Posterior cingulate gyrus (tissue), 11 donors: ENCODE measurements at regions not wholly inside any gene's neighbourhood (a gene's known extent, or its start where the extent isn't known, plus 50 kb on each side); places are given as distances from the start of the nearest gene placed in this dataset.
"Not testable (repeated sequence)": the region's sequence is repeated elsewhere in the genome, so short reads cannot be mapped to it uniquely, and the experiment has no call there.

ENCODE experiments used
- DNase-seq, 10 donors: peaks; one replicate each; pipeline versions ENCODE4 v3.0.0 to v3.0.0-alpha.2; 2020 to 2021; ENCODE audit warnings: mixed read lengths in 3 of 10
- intact Hi-C: fragments of 100-400 bp; cut with DNase I; formaldehyde crosslinking; loops from one replicate; pipeline ENCODE4 v1.15.1; 2023

DNA sequence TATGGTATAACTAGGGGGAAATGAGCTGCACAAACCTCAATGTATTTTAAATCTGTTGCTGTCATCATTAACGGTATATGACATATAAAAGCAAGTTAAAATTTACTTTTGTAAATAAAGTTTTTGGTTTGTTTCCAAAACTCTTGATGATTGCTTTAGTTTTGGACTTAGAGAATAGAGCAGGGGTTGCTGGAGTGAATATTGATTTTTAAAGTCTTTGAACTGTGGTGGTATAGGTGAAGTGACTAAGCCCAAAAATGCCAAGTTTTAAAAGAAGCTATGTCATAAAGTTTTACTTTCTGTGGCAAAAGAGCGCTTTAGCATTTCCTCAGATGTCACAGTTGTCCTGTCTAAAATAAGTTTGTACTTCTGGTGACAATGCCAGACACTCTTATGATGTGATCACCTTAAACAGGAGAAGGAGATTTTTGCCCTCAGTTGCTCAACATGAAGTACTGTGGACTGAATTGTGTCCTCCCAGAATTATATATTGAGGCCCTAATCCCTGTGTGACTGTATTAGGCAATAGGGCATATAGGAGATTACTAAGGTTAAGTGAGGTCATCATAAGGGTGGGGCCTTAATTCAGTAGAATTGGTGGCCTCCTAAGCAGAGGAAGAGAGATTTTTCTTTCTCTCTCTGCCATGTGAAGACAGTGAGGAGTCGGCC lies 175.2 kb upstream of the PLGLB1 start:
- intact Hi-C loops, DNase-seq: not testable (repeated sequence)

DNA sequence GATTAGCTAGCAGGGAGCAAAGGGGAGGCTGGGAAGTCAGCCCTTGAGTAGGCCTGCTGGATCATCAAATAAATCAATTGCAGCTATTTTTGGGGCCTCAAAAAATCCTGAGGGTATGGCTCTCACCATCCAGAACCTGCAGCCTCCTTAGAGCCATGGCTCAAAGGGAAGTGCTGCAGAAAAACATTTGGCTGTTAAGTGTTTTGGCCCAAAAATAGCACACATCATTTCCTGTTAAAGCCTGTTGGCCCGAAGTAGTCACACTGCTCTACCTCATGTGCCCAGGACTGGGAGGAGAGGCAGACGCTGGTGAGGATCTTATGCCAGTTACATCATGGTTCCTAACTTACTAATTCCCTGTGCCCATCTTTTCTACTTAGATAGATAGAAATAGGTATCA lies 176.8 kb upstream of the PLGLB1 start:
- intact Hi-C loops, DNase-seq: not testable (repeated sequence)

GRCh38 chr2:87199228-87199627 lies 177.6 kb upstream of the PLGLB1 start:
- intact Hi-C loops, result not testable (repeated sequence)

DNA sequence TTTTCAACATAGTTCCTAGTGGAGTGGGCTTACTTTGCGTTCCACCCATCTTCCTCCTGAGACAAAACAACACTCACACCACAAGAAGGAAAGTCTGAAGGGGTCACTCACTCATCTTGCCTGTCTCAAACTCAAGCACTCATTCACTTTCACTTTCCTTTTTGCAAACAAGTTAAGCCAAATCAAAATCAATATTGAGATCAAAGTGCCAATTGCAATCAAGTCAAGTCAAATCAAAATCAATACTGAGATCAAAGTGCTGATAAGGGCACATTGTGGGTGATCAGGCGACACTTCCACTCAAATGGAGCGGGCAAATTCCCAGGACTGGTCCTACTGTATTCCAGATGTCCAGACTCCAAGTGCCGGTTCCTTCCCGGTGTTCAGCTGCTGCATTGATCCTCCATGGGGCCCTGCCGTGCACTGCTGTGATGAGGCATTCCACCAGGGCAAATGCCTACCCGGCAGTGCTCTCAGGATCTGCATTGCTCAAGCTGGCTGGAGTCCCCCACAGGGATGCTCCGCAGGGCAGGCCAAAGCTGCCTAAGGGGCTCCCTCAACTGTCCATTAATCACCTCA lies 183.0 kb upstream of the PLGLB1 start:
- intact Hi-C loops, DNase-seq: not testable (repeated sequence)

More at GRCh38 chr2:87199228-87199627, 177.6 kb upstream of the PLGLB1 start:
- DNase-seq, result not testable (repeated sequence)

- intact Hi-C loops, DNase-seq: not testable (repeated sequence)
These were observed 191.3 kb upstream of the PLGLB1 start for GRCh38 chr2:87212938-87213337.

GRCh38 chr2:87217005-87217404 lies 195.4 kb upstream of the PLGLB1 start:
- DNase-seq, intact Hi-C loops: not testable (repeated sequence)

GRCh38 chr2:87217741-87218410 lies 196.2 kb upstream of the PLGLB1 start:
- peak in 6 of 10 donors; percentile 39 to 71 (median 52) for DNase-seq
- intact Hi-C loops, result not testable (repeated sequence)

GRCh38 chr2:87220651-87221050 lies 199.0 kb upstream of the PLGLB1 start:
- DNase-seq, intact Hi-C loops: not testable (repeated sequence)

- DNase-seq, intact Hi-C loops: not testable (repeated sequence)
These were observed 200.5 kb upstream of the PLGLB1 start for GRCh38 chr2:87222131-87222530.

GRCh38 chr2:87223873-87224272 lies 202.2 kb upstream of the PLGLB1 start:
- DNase-seq, intact Hi-C loops: not testable (repeated sequence)

DNA sequence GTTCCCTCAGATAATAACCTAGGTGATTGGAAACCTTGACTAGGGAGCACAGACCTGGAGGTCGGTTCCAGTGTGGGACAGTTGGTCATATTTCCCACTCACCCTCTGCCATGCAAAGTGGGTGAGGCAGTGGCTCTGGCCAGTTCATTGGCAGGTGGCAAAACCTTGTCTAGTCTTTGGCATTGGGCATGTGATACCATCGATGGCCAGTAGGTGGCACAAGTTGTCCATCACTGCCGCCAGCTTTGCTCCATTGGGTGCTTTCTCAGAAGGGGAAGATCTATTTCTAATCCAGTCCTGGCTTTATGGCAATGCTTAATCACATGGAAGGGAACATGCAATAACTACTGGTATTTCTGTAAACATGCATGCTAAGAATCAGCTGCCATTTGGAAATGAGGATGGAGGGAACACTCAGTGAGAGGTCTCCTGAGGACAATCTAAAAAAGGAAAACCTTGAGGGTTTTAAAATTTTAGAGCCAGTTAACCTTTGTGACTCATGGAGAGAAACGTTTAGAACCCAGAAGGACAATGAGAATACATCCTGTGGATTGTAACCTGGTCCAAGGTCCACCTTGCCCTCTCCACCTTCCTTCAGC lies 207.5 kb upstream of the PLGLB1 start:
- intact Hi-C loops, result not testable (repeated sequence)
- peak in 1 of 10 donors; percentile 29 for DNase-seq

- intact Hi-C loops, DNase-seq: not testable (repeated sequence)
These were observed 208.3 kb upstream of the PLGLB1 start for GRCh38 chr2:87229964-87230363.

DNA sequence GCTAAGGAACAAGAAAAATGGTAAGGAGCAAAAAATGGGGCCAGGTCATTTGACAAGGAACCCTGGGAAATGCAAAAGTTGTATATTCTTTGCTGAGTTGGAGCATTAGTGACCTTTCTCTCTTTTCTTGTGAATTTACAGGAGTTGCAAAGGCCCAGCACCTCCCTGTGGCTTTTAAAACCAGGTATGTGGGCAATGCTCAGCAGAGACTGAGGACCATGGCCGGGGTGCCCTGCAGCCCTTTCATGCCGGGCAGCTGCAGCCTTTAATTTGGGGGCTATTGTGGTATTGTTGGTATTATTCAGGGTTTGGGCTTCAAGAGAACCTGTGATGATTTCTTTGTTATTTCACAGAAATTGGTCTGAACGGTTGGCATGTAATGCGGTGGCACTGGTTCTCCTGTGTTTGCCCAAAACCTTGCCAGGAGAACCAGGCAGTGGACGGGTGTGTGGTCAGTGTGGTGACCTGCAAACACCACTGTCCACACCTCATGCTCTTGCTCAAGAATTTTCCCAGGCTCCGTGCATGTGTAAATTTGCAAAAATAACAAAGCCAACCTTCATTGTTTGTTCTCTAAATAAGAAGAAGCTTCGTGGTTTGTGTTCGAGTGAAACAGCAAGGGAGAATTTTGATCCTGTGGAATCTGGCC lies 213.8 kb upstream of the PLGLB1 start:
- intact Hi-C loops, result not testable (repeated sequence)

GRCh38 chr2:87237570-87238336 lies 216.1 kb upstream of the PLGLB1 start:
- intact Hi-C loops, DNase-seq: not testable (repeated sequence)

More for the DNA sequence above, 213.8 kb upstream of the PLGLB1 start:
- not testable (repeated sequence) for DNase-seq

- peak in 1 of 10 donors; percentile 59 for DNase-seq
- intact Hi-C loops, result not testable (repeated sequence)
These were observed 218.0 kb upstream of the PLGLB1 start for GRCh38 chr2:87239558-87240215.

- DNase-seq, intact Hi-C loops: not testable (repeated sequence)
These were observed 224.5 kb upstream of the PLGLB1 start for GRCh38 chr2:87246066-87246717.

DNA sequence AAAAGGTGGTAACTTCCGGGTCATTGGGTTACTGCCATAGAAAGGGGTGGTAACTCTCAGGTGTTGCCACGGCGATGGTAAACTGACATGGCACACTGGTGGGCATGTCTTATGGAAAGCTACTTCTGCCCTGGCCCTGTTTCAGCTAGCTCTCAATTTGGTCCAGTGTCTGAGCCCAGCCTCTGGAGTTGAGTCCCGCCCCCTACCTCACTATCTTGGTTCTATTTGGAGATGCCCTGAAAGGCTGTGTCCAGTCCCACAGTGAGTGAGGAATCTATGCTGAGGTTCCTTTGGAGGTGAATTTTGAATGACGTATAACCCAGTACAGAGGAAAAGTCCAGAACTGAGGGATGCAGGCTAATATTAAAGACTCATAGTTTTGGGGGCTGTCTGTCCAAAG lies 230.4 kb upstream of the PLGLB1 start:
- DNase-seq, intact Hi-C loops: not testable (repeated sequence)

GRCh38 chr2:87254562-87254961 lies 232.9 kb upstream of the PLGLB1 start:
- DNase-seq, intact Hi-C loops: not testable (repeated sequence)

DNA sequence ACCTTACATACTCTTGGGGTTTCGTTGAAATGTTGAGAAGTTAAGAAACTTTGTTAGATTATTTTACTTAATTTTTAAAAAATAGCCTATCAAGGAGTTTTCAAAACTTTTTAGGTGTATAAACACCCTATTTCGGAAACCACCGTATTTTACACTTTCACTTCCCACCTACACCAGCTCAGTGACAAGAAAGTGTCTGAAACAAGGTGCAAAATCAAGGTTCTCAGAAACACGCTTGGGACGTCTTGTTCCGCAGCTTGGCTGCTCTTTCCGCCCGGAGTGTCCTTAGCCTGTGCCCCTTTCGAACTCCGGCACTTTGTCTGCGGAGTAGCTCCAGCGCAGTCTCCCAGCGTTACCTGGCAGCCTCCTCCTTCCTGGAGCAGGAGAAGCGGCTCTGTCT lies 233.8 kb upstream of the PLGLB1 start:
- DNase-seq, intact Hi-C loops: not testable (repeated sequence)
